K562 (cell line): ENCODE measurements at regions not wholly inside any gene's neighbourhood (a gene's known extent, or its start where the extent isn't known, plus 50 kb on each side); places are given as distances from the start of the nearest gene placed in this dataset.

Source experiments
- CHD2 ChIP-seq: IDR thresholded peaks from 2 replicates; pipeline ENCODE4 v1.6.1; 2011; ENCODE audit warnings: low read depth, low read length
- CXXC5 ChIP-seq: fragments of 250-450 bp; sonication (Bioruptor Pico); IDR thresholded peaks from 2 replicates; pipeline ENCODE4 v1.8.0; 2022; ENCODE audit warnings: inconsistent platforms, mild to moderate bottlenecking, moderate library complexity
- ESRRA ChIP-seq: fragments of 450-650 bp; IDR thresholded peaks from 2 replicates; pipeline ENCODE4 v1.6.1; 2014; ENCODE audit warnings: low read depth, mild to moderate bottlenecking, moderate library complexity, borderline replicate concordance
- ETV1 ChIP-seq: fragments of 450-650 bp; conservative IDR thresholded peaks from 2 replicates; pipeline ENCODE4 v1.6.1; 2016; ENCODE audit warnings: missing genetic modification characterization, control low read depth, low read depth, missing compliant biosample characterization
- L3MBTL2 ChIP-seq: fragments of 450-650 bp; IDR thresholded peaks from 2 replicates; pipeline ENCODE4 v1.6.1; 2016; ENCODE audit warnings: mild to moderate bottlenecking, moderate library complexity
- NFRKB ChIP-seq: fragments of 450-650 bp; IDR thresholded peaks from 2 replicates; pipeline ENCODE4 v1.6.1; 2016; ENCODE audit warnings: low read depth
- NFYB ChIP-seq: IDR thresholded peaks from 2 replicates; pipeline ENCODE4 v1.6.1; 2011; ENCODE audit warnings: mild to moderate bottlenecking, moderate library complexity; ENCODE audit not compliant: insufficient read length; ENCODE audit errors: extremely low read depth
- PPARD ChIP-seq: fragments of 250-450 bp; sonication (Bioruptor Pico); IDR thresholded peaks from 2 replicates; pipeline ENCODE4 v1.8.0; 2022; ENCODE audit warnings: inconsistent platforms, mild to moderate bottlenecking, moderate library complexity
- RAD51 ChIP-seq: fragments of 450-650 bp; IDR thresholded peaks from 2 replicates; pipeline ENCODE4 v1.7.1; 2016; ENCODE audit warnings: low read depth, mild to moderate bottlenecking, borderline replicate concordance
- ZNF133 ChIP-seq: fragments of 250-450 bp; sonication (Bioruptor Pico); IDR thresholded peaks from 2 replicates; pipeline ENCODE4 v1.4.0; 2020; ENCODE audit warnings: mild to moderate bottlenecking
- ZNF780A ChIP-seq: fragments of 250-450 bp; sonication (Bioruptor Pico); IDR thresholded peaks from 2 replicates; pipeline ENCODE4 v1.5.0; 2021; ENCODE audit warnings: mild to moderate bottlenecking
- TF ChIP-seq, protein P1 (sequence below): sonication (generic); formaldehyde crosslinking; IDR thresholded peaks from 2 replicates; pipeline ENCODE4 v1.9.0; 2022; ENCODE audit warnings: mild to moderate bottlenecking, missing genetic modification reagents
- TF ChIP-seq, protein P2 (sequence below): fragments of 450-650 bp; IDR thresholded peaks from 2 replicates; pipeline ENCODE4 v1.6.1; 2016; ENCODE audit warnings: mild to moderate bottlenecking, moderate library complexity
- TF ChIP-seq, protein P3 (sequence below): fragments of 250-450 bp; sonication (Bioruptor Pico); IDR thresholded peaks from 2 replicates; pipeline ENCODE4 v1.5.0; 2021
- TF ChIP-seq, protein P4 (sequence below): sonication (generic); formaldehyde crosslinking; IDR thresholded peaks from 2 replicates; pipeline ENCODE4 v1.9.0; 2022; ENCODE audit warnings: mild to moderate bottlenecking, missing genetic modification reagents

DNA sequence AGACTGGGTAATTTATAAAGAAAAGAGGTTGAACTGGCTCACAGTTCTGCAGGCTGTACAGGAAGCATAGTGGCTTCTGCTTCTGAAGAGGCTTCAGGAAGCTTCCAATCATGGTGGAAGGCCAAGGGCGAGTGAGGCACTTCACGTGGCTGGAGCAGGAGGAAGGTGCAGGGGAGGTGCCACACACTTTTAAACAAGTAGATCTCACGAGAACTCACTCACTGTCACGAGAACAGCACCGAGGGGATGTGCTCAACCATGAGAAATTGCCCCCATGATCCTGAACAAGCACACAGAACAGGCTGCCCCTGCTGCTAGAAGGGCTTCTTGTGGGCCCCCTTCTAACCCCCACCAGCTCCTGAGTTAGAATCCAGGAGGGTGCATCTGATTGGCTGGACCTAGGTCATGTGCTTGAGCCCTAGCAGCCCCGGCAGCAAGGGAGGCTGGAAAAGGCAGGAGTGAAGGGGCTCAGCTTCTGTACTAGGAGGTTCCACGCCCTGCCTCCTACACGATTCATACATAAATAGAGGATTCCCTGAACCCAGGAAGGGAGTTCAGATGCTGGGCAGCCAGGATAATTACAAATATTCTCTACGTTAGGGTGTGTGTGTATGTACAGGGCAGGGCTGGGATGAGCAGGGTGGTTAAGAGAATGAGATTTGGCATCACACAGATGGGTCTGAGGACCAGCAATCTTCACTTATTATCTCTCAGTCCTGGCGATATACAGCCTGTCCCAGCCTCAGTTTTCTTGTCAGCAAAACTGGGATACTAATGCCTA, 72.8 kb upstream of the ATP5PO start (continued):
- TF ChIP-seq, protein P1, sequence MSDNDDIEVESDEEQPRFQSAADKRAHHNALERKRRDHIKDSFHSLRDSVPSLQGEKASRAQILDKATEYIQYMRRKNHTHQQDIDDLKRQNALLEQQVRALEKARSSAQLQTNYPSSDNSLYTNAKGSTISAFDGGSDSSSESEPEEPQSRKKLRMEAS (CRISPR knock-in tag): peak; percentile 38; the same call in 1 of the 2 replicates
- TF ChIP-seq CHD2: peak; percentile 79
- TF ChIP-seq ZNF780A: no peak
- TF ChIP-seq, protein P2, sequence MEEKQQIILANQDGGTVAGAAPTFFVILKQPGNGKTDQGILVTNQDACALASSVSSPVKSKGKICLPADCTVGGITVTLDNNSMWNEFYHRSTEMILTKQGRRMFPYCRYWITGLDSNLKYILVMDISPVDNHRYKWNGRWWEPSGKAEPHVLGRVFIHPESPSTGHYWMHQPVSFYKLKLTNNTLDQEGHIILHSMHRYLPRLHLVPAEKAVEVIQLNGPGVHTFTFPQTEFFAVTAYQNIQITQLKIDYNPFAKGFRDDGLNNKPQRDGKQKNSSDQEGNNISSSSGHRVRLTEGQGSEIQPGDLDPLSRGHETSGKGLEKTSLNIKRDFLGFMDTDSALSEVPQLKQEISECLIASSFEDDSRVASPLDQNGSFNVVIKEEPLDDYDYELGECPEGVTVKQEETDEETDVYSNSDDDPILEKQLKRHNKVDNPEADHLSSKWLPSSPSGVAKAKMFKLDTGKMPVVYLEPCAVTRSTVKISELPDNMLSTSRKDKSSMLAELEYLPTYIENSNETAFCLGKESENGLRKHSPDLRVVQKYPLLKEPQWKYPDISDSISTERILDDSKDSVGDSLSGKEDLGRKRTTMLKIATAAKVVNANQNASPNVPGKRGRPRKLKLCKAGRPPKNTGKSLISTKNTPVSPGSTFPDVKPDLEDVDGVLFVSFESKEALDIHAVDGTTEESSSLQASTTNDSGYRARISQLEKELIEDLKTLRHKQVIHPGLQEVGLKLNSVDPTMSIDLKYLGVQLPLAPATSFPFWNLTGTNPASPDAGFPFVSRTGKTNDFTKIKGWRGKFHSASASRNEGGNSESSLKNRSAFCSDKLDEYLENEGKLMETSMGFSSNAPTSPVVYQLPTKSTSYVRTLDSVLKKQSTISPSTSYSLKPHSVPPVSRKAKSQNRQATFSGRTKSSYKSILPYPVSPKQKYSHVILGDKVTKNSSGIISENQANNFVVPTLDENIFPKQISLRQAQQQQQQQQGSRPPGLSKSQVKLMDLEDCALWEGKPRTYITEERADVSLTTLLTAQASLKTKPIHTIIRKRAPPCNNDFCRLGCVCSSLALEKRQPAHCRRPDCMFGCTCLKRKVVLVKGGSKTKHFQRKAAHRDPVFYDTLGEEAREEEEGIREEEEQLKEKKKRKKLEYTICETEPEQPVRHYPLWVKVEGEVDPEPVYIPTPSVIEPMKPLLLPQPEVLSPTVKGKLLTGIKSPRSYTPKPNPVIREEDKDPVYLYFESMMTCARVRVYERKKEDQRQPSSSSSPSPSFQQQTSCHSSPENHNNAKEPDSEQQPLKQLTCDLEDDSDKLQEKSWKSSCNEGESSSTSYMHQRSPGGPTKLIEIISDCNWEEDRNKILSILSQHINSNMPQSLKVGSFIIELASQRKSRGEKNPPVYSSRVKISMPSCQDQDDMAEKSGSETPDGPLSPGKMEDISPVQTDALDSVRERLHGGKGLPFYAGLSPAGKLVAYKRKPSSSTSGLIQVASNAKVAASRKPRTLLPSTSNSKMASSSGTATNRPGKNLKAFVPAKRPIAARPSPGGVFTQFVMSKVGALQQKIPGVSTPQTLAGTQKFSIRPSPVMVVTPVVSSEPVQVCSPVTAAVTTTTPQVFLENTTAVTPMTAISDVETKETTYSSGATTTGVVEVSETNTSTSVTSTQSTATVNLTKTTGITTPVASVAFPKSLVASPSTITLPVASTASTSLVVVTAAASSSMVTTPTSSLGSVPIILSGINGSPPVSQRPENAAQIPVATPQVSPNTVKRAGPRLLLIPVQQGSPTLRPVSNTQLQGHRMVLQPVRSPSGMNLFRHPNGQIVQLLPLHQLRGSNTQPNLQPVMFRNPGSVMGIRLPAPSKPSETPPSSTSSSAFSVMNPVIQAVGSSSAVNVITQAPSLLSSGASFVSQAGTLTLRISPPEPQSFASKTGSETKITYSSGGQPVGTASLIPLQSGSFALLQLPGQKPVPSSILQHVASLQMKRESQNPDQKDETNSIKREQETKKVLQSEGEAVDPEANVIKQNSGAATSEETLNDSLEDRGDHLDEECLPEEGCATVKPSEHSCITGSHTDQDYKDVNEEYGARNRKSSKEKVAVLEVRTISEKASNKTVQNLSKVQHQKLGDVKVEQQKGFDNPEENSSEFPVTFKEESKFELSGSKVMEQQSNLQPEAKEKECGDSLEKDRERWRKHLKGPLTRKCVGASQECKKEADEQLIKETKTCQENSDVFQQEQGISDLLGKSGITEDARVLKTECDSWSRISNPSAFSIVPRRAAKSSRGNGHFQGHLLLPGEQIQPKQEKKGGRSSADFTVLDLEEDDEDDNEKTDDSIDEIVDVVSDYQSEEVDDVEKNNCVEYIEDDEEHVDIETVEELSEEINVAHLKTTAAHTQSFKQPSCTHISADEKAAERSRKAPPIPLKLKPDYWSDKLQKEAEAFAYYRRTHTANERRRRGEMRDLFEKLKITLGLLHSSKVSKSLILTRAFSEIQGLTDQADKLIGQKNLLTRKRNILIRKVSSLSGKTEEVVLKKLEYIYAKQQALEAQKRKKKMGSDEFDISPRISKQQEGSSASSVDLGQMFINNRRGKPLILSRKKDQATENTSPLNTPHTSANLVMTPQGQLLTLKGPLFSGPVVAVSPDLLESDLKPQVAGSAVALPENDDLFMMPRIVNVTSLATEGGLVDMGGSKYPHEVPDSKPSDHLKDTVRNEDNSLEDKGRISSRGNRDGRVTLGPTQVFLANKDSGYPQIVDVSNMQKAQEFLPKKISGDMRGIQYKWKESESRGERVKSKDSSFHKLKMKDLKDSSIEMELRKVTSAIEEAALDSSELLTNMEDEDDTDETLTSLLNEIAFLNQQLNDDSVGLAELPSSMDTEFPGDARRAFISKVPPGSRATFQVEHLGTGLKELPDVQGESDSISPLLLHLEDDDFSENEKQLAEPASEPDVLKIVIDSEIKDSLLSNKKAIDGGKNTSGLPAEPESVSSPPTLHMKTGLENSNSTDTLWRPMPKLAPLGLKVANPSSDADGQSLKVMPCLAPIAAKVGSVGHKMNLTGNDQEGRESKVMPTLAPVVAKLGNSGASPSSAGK: peak; percentile 90
- peak; percentile 77 for TF ChIP-seq RAD51
- TF ChIP-seq, protein P3, sequence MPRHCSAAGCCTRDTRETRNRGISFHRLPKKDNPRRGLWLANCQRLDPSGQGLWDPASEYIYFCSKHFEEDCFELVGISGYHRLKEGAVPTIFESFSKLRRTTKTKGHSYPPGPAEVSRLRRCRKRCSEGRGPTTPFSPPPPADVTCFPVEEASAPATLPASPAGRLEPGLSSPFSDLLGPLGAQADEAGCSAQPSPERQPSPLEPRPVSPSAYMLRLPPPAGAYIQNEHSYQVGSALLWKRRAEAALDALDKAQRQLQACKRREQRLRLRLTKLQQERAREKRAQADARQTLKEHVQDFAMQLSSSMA: no peak
- TF ChIP-seq NFYB: no peak
- TF ChIP-seq ESRRA: no peak
- TF ChIP-seq L3MBTL2: peak; percentile 88
- TF ChIP-seq NFRKB: no peak
- TF ChIP-seq PPARD: no peak
- TF ChIP-seq, protein P4, sequence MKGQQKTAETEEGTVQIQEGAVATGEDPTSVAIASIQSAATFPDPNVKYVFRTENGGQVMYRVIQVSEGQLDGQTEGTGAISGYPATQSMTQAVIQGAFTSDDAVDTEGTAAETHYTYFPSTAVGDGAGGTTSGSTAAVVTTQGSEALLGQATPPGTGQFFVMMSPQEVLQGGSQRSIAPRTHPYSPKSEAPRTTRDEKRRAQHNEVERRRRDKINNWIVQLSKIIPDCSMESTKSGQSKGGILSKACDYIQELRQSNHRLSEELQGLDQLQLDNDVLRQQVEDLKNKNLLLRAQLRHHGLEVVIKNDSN (CRISPR knock-in tag): peak; percentile 78
- peak; percentile 42; the same call in 1 of the 2 replicates for TF ChIP-seq CXXC5
- TF ChIP-seq ZNF133 (CRISPR knock-in tag): no peak
- 0 out of 2 replicates have a peak, but pooled peaks have one; percentile 21 for TF ChIP-seq ETV1 (tag)
